Peyer's patch (tissue), 4 donors: ENCODE measurements at regions not wholly inside any gene's neighbourhood (a gene's known extent, or its start where the extent isn't known, plus 50 kb on each side); places are given as distances from the start of the nearest gene placed in this dataset.
"Not testable (repeated sequence)": the region's sequence is repeated elsewhere in the genome, so short reads cannot be mapped to it uniquely, and the experiment has no call there.

ENCODE experiments used
- DNase-seq, 3 donors: peaks; one replicate each; pipeline ENCODE4 v3.0.0-alpha.2; 2017 to 2019
- H3K27ac ChIP-seq, 4 donors: fragments of 200-600 bp; sonication (generic); one replicate each; pipeline ENCODE4 v1.5.1; 2016 to 2019
- H3K27me3 ChIP-seq, 2 donors: fragments of 200-600 bp; sonication (generic); one replicate each; pipeline ENCODE4 v1.5.1; 2019
- H3K36me3 ChIP-seq, 3 donors: fragments of 200-600 bp; sonication (generic); one replicate each; pipeline ENCODE4 v1.5.1; 2016 to 2019
- H3K4me1 ChIP-seq, 4 donors: fragments of 200-600 bp; sonication (generic); one replicate each; pipeline ENCODE4 v1.5.1; 2016 to 2019
- H3K4me3 ChIP-seq, 4 donors: fragments of 200-600 bp; sonication (generic); 1 replicate in 3 of 4; 2 replicates in 1 of 4; pipeline ENCODE4 v1.5.1; 2016 to 2019; ENCODE audit warnings: mild to moderate bottlenecking in 1 of 4
- H3K9me3 ChIP-seq, 4 donors: fragments of 200-600 bp; sonication (generic); one replicate each; pipeline ENCODE4 v1.5.1; 2016 to 2019; ENCODE audit warnings: mild to moderate bottlenecking in 1 of 4
- POLR2A ChIP-seq, 2 donors: fragments of 450-650 bp; IDR thresholded peaks; one replicate each; pipeline ENCODE4 v1.5.1; 2017; ENCODE audit warnings: antibody characterized with exemption in 2 of 2, mild to moderate bottlenecking in 2 of 2, moderate library complexity in 2 of 2
- TF ChIP-seq, protein P1 (sequence below), 6 experiments: fragments of 450-650 bp in 4 of 6; fragments of 200-600 bp in 2 of 6; sonication (generic) in 1 of 6; IDR thresholded peaks; one replicate each; pipeline ENCODE4 v1.5.1; 2017 to 2019; ENCODE audit warnings: antibody characterized with exemption in 6 of 6, mild to moderate bottlenecking in 3 of 6, moderate library complexity in 1 of 6

GRCh38 chr13:18273785-18274514 lies 907.7 kb downstream of the TUBA3C start:
- DNase-seq, result peak in 1 of 3 donors; percentile 47
- not testable (repeated sequence) for H3K27me3 ChIP-seq, H3K27ac ChIP-seq

DNA sequence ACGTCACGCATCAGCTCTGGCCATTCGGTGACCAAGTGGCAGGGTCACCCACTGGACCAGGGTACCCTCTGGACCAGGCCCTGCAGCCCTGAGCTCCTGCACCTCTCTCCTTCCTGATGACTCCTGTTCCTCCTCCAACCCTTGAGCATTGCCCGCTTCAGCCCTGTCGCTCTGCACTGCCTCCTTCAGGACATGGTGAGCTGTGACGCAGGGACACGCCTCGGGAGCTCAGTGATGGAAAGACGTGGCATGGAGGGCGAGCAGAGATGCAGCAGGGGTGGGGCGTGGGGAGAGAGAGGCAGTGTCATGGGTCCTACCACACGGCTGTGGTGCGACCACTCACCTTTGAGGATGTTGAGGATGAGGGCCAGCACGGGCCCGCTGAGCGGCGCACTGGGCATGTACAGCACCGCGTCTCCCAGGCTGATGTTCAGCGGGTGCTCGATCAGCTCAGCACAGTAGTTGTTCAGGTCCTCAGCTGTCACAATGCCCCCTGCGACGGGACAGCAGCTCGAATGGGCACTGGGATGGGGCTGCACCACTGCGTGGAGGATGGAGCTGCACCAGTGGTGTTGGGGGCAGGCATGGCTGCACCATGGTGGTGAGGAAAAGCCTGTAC lies 922.7 kb downstream of the TUBA3C start:
- not testable (repeated sequence) for H3K36me3 ChIP-seq, DNase-seq, H3K4me3 ChIP-seq

More at GRCh38 chr13:18273785-18274514, 907.7 kb downstream of the TUBA3C start:
- not testable (repeated sequence) for H3K36me3 ChIP-seq, H3K9me3 ChIP-seq, H3K4me3 ChIP-seq, H3K4me1 ChIP-seq

DNA sequence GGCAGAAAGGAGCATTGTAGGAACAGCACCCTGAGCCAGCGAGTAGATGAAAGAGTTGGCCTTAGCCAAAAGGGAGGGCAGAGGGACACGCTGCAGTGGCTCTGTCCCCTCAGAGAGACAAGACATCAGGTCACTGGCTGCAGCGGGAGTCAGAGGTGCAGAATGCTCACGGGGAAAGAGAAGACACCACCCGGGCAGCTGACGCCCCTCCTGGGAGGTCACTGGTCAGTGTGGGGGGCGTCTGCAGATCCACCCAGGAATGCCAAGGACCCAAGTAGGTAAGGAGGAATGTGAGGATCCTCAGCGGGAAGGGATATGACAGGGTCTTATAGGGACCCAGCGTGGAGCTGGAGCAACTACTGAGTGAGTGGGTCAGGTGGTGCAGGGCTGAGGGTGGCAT lies 923.9 kb downstream of the TUBA3C start:
- not testable (repeated sequence) for H3K36me3 ChIP-seq, H3K4me1 ChIP-seq, H3K9me3 ChIP-seq, DNase-seq, H3K27me3 ChIP-seq, H3K4me3 ChIP-seq, H3K27ac ChIP-seq

More for the DNA sequence above, 922.7 kb downstream of the TUBA3C start:
- not testable (repeated sequence) for H3K9me3 ChIP-seq, H3K27ac ChIP-seq, H3K27me3 ChIP-seq, H3K4me1 ChIP-seq

DNA sequence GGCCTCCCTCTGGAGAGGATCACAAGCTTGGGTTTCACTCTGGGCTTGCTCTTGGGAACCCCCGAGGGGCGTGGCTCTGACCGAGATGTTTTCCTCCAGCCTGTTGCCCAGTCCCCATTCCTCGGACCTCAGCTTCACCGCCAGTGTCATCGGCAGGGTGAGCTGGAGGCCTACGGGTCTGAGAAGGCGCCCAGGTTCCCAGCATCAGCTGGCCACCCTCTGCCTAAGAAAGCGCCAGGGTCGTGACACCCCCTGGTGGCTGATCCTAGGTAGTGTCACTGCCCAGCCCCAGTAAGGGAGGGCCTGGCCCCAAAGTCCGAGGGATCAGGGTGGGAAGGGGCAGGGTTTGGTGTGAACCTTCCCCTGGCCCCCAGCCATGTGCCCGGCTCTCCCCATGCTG lies 928.8 kb downstream of the TUBA3C start:
- not testable (repeated sequence) for DNase-seq, H3K9me3 ChIP-seq, H3K4me1 ChIP-seq, H3K4me3 ChIP-seq, H3K27ac ChIP-seq, H3K27me3 ChIP-seq, H3K36me3 ChIP-seq

DNA sequence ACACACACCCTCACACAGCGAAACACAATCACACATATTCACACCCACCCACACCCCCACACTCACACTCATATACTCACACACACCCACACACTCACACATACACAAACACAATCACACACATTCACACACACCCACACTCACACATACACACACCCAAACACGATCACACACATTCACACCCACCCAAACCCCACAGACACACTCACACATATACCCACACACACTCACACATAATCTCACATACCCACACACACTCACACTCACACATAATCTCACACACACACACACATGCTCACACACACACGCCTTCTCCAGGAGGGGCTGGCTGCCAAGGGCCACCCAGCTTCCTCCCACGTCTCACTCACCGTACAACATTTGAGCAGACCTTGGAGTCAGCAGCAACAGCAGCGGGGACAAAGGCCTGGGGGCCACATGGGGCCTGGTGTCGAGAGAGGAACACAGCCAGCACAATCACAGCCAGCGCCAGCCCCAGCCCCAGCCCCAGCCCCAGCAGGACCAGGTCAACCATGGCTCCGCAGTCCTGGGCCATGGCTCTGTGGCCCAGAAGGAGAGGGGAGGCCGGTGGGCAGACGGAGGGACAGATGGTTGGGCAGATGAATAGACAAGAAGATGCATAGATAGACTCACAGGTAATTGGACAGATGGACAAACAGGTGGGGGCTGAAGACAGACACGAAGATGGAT lies 932.9 kb downstream of the TUBA3C start:
- not testable (repeated sequence) for H3K27ac ChIP-seq, H3K36me3 ChIP-seq, H3K4me1 ChIP-seq, H3K4me3 ChIP-seq, H3K27me3 ChIP-seq, DNase-seq, H3K9me3 ChIP-seq

- not testable (repeated sequence) for H3K4me3 ChIP-seq, H3K27me3 ChIP-seq, H3K9me3 ChIP-seq, H3K27ac ChIP-seq, DNase-seq, H3K36me3 ChIP-seq, H3K4me1 ChIP-seq
Measured at GRCh38 chr13:18240086-18240485, 941.5 kb downstream of the TUBA3C start.

GRCh38 chr13:18238586-18238985 lies 943.0 kb downstream of the TUBA3C start:
- H3K9me3 ChIP-seq, H3K36me3 ChIP-seq, DNase-seq, H3K4me1 ChIP-seq, H3K27me3 ChIP-seq, H3K27ac ChIP-seq, H3K4me3 ChIP-seq: not testable (repeated sequence)

DNA sequence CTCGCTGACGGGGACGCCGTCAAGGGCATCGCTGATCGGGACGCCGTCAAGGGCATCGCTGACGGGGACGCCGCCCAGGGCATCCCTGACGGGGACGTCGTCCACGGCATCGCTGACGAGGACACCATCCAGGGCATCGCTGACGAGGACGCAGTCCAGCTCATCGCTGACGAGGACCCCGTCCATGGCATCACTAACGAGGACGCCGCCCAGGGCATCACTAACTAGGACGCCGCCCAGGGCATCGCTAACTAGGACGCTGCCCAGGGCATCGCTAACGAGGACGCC lies 945.2 kb downstream of the TUBA3C start:
- no peak overlapping the region for H3K27ac ChIP-seq
- H3K9me3 ChIP-seq, result peaks cover 0 to 3% (median 0%) of the 10 kb centered on the region in 4 donors
- no peaks in the 10 kb centered on the region for H3K27me3 ChIP-seq
- TF ChIP-seq POLR2A (IDR thresholded peaks at IDR 0.05), result no peak
- TF ChIP-seq, protein P1, sequence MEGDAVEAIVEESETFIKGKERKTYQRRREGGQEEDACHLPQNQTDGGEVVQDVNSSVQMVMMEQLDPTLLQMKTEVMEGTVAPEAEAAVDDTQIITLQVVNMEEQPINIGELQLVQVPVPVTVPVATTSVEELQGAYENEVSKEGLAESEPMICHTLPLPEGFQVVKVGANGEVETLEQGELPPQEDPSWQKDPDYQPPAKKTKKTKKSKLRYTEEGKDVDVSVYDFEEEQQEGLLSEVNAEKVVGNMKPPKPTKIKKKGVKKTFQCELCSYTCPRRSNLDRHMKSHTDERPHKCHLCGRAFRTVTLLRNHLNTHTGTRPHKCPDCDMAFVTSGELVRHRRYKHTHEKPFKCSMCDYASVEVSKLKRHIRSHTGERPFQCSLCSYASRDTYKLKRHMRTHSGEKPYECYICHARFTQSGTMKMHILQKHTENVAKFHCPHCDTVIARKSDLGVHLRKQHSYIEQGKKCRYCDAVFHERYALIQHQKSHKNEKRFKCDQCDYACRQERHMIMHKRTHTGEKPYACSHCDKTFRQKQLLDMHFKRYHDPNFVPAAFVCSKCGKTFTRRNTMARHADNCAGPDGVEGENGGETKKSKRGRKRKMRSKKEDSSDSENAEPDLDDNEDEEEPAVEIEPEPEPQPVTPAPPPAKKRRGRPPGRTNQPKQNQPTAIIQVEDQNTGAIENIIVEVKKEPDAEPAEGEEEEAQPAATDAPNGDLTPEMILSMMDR (IDR thresholded peaks at IDR 0.05), result no peak
- no peak overlapping the region for H3K4me3 ChIP-seq
- no peaks in the 10 kb centered on the region for H3K36me3 ChIP-seq
- DNase-seq, result no peak
- H3K4me1 ChIP-seq, result no peaks in the 10 kb centered on the region

DNA sequence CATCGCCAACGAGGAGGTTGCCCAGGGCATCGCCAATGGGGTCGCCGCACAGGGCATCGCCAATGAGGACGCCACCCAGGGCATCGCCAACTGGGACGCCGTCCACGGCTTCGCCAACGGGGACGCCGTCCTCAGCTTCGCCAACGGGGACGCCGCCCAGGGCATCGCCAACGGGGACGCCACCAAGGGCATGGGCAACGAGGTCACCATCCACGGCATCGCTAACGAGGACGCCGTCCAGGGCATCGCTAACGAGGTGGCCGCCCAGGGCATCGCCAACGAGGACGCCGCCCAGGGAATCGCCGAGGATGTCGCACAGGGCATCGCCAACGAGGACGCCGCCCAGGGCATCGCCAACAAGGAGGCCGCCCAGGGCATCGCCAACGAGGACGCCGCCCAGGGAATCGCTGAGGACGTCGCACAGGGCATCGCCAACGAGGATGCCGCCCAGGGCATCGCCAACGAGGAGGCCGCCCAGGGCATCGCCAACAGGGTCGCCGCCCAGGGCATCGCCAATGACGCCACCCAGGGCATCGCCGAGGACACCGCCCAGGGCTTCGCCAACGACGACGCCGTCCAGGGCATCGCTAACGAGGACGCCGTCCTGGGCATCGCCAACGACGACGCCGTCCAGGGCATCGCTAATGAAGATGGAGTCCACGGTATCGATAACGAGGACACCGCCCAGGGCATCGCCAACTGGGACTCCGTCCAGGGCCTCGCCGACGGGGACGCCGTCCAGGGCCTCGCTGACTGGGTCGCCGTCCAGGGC lies 945.7 kb downstream of the TUBA3C start:
- Histone ChIP-seq H3K27me3 (no peaks in the 10 kb centered on the region), H3K4me1 (no peaks in the 10 kb centered on the region), H3K4me3 (no peak overlapping the region), H3K36me3 (no peaks in the 10 kb centered on the region), H3K27ac (no peak overlapping the region), H3K9me3 (peaks cover 0 to 3% (median 0%) of the 10 kb centered on the region in 4 donors)
- no peak for DNase-seq
- TF ChIP-seq, protein P1 (IDR thresholded peaks at IDR 0.05), result no peak
